Gastroesophageal sphincter (tissue), 3 donors: ENCODE measurements at regions not wholly inside any gene's neighbourhood (a gene's known extent, or its start where the extent isn't known, plus 50 kb on each side); places are given as distances from the start of the nearest gene placed in this dataset.

Experiments
- POLR2A ChIP-seq, 2 donors: fragments of 450-650 bp; IDR thresholded peaks; one replicate each; pipeline ENCODE4 v1.6.1; 2017; ENCODE audit warnings: antibody characterized with exemption in 2 of 2, mild to moderate bottlenecking in 2 of 2, moderate library complexity in 1 of 2
- POLR2AphosphoS5 ChIP-seq: sonication (generic); formaldehyde crosslinking; IDR thresholded peaks from one replicate; pipeline ENCODE4 v1.6.1; 2017; ENCODE audit warnings: antibody characterized with exemption
- TF ChIP-seq, protein P1 (sequence below), 4 experiments: fragments of 200-600 bp in 2 of 4; fragments of 450-650 bp in 2 of 4; sonication (generic) in 1 of 4; IDR thresholded peaks; one replicate each; pipeline ENCODE4 v1.5.1; 2017 to 2019; ENCODE audit warnings: antibody characterized with exemption in 4 of 4, mild to moderate bottlenecking in 2 of 4, moderate library complexity in 2 of 4

DNA sequence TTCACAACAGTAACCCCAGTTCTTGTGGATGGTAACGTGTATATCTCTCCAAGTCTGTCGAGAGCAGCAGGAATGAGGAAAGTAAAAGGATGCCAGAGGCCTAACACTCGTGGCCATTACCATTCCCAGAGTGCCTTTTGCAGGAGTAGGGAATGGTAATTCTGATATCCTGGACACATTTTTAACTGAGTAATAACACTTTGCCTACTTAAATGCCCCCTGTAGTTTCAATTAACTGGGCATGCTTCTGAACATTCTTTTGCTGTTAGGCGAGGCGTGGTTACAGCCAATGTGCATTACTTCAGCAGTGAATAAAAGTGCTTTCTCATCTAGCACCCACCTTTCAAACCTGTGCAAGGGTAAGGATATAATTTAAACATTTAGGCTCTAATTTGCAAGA is 258.5 kb upstream of the ADGRL2 start:
- TF ChIP-seq, protein P1, sequence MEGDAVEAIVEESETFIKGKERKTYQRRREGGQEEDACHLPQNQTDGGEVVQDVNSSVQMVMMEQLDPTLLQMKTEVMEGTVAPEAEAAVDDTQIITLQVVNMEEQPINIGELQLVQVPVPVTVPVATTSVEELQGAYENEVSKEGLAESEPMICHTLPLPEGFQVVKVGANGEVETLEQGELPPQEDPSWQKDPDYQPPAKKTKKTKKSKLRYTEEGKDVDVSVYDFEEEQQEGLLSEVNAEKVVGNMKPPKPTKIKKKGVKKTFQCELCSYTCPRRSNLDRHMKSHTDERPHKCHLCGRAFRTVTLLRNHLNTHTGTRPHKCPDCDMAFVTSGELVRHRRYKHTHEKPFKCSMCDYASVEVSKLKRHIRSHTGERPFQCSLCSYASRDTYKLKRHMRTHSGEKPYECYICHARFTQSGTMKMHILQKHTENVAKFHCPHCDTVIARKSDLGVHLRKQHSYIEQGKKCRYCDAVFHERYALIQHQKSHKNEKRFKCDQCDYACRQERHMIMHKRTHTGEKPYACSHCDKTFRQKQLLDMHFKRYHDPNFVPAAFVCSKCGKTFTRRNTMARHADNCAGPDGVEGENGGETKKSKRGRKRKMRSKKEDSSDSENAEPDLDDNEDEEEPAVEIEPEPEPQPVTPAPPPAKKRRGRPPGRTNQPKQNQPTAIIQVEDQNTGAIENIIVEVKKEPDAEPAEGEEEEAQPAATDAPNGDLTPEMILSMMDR (IDR thresholded peaks at IDR 0.05) = no peak
- TF ChIP-seq POLR2AphosphoS5 (no peak), POLR2A (IDR thresholded peaks at IDR 0.05) (no peak)
